GM10266 (cell line): ENCODE measurements at regions not wholly inside any gene's neighbourhood (a gene's known extent, or its start where the extent isn't known, plus 50 kb on each side); places are given as distances from the start of the nearest gene placed in this dataset.

Source experiments
- DNase-seq: peaks from one replicate; pipeline ENCODE4 v3.0.0; 2012; ENCODE audit errors: extremely low spot score
- CTCF ChIP-seq: IDR thresholded peaks from 2 replicates; pipeline ENCODE4 v1.5.1; 2012; ENCODE audit warnings: mild to moderate bottlenecking, low read depth; ENCODE audit not compliant: control insufficient read depth, insufficient read depth; ENCODE audit errors: missing control alignments

DNA sequence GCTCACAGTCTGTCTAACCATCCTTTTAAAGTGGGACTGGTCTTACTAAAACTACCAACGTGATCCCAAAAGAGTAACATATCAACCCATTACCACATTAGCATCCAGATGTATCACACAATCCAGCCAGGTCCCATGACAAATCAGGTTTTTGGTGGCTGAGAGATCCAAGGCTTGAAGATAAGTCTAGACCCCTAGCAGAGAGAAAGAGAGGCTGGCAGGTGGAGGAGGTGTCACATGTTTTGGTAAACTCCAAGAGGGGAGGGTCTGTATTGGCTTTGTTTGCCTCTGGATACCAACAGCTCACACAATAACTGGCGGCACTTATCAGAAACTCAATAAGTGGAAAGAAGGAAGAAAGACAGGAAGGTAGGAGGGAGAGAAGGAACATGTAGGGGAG, 357.6 kb downstream of the SS18 start:
- DNase-seq, result no peak
- no peak for TF ChIP-seq CTCF

DNA sequence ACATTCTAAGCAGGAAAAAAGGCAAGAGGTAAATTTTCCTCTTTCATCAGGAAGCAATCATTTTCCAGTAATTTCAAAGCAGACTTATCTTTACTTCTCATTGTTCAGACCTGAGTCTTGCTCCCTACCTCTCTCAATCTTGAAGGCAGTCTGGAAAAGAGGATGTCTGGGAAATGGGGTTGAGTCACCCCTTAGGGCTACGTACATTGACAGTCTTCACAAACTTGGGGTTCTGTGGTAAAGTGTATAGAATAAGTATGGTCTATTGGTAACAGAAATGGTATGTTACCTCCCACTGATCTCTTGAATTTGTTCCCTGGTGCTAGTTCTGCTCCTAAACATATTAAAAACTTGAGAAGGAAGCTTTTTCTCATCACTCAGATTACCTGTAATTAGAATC, 361.3 kb downstream of the SS18 start:
- no peak for TF ChIP-seq CTCF
- no peak for DNase-seq

DNA sequence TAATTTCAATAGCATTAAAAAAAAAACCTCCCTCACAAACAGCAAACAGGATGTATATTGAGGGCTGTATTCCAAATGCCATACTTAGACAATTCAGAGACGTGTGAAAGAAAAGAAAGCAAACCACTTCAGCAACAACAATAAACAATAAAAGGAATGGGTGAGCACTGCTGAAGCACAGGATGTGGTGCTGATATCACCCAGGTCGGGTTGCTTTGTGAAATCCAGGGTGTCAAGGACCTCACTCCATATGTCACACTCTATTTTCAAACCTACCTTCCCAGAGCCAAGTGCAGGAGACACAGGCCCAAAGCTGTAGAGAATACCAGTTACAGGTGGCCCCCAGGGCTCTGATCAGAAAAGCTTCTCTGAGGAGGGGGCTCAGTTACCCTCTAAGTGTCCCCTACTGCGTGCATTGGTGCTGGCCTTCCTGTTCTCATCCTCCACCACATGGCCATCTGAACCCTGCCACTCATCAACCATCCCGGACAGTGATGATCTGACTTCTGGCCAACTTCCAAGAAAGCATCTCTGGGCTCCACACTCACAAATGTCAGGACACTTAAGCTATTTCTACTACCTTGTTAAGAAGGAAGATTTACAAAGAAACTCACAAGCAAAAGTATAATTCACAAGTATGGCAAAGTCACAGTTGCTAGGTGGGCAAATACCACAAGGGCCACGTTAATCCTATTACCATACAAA, 363.0 kb downstream of the SS18 start:
- TF ChIP-seq CTCF, result no peak
- DNase-seq, result no peak

GRCh38 chr18:25726298-25726697, 364.1 kb downstream of the SS18 start:
- no peak for TF ChIP-seq CTCF
- no peak for DNase-seq

DNA sequence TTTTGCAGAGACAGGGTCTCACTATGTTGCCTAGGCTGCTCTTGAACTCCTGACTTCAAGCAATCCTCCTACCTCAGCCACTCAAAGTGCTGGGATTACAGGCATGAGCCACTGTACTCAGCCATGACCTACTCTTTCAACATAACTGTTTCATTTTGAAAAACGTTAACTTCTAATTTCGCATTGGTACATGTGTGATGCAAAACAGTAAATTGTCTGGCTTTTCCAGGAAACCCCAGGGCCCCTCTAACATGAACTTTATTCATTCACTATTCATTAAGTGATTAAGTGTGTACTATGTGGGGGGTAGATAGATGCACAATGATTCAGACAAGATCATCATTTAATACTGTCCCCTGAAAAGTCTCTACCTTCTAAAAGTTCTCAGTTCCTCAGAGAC, 364.9 kb downstream of the SS18 start:
- DNase-seq, result no peak

GRCh38 chr18:25724997-25725396, 365.4 kb downstream of the SS18 start:
- no peak for DNase-seq
- no peak for TF ChIP-seq CTCF

More for the DNA sequence above, 364.9 kb downstream of the SS18 start:
- no peak for TF ChIP-seq CTCF

DNA sequence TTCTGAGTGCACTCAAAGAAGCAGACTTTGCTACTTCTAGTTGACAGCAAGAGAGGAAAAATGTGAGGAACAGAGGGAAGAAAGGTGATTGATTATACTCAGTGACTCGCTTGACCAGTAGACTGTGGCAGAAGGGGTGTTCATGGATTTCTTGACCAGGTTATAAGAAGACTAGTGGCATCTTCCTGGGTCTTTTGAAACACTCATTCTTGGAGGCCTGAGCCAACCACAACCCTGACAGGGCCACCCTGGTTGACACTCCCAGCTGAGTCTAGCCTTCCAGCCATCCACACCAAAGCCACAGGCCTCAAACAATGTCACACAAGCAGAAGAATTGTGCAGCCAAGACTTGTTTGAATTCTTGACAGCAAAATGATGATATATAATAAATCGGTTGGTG, 366.3 kb downstream of the SS18 start:
- no peak for DNase-seq
- no peak for TF ChIP-seq CTCF
